Right renal pelvis (tissue), 4 donors: ENCODE measurements at regions not wholly inside any gene's neighbourhood (a gene's known extent, or its start where the extent isn't known, plus 50 kb on each side); places are given as distances from the start of the nearest gene placed in this dataset.

Source experiments
- DNase-seq, 4 donors: peaks; one replicate each; pipeline ENCODE4 v3.0.0-alpha.2; 2013; ENCODE audit warnings: low read depth in 4 of 4, low spot score in 3 of 4, missing footprints in 1 of 4

GRCh38 chr6:90835596-90836212 lies 248.8 kb upstream of the MAP3K7 start:
- no peak for DNase-seq

GRCh38 chr6:90829311-90829710 lies 242.4 kb upstream of the MAP3K7 start:
- DNase-seq = no peak

GRCh38 chr6:90820436-90820835 lies 233.6 kb upstream of the MAP3K7 start:
- DNase-seq = no peak

GRCh38 chr6:90819483-90819882 lies 232.6 kb upstream of the MAP3K7 start:
- DNase-seq = no peak

GRCh38 chr6:90818163-90818562 lies 231.3 kb upstream of the MAP3K7 start:
- DNase-seq = no peak

GRCh38 chr6:90816764-90817163 lies 229.9 kb upstream of the MAP3K7 start:
- no peak for DNase-seq

- no peak for DNase-seq
Observed at GRCh38 chr6:90811596-90812226, 224.8 kb upstream of the MAP3K7 start.

GRCh38 chr6:90809035-90809434 lies 222.2 kb upstream of the MAP3K7 start:
- DNase-seq = no peak

GRCh38 chr6:90807791-90808701 lies 221.2 kb upstream of the MAP3K7 start:
- no peak for DNase-seq

GRCh38 chr6:90805619-90806155 lies 218.8 kb upstream of the MAP3K7 start:
- no peak for DNase-seq

GRCh38 chr6:90803956-90804355 lies 217.1 kb upstream of the MAP3K7 start:
- no peak for DNase-seq

GRCh38 chr6:90795078-90795477 lies 208.2 kb upstream of the MAP3K7 start:
- DNase-seq = no peak

- no peak for DNase-seq
Observed at GRCh38 chr6:90793771-90794170, 206.9 kb upstream of the MAP3K7 start.

GRCh38 chr6:90790696-90791095 lies 203.8 kb upstream of the MAP3K7 start:
- DNase-seq = no peak

GRCh38 chr6:90790058-90790457 lies 203.2 kb upstream of the MAP3K7 start:
- peak; percentile 7 to 30 (median 9) for DNase-seq

GRCh38 chr6:90788781-90789180 lies 201.9 kb upstream of the MAP3K7 start:
- DNase-seq = no peak

GRCh38 chr6:90787446-90787845 lies 200.6 kb upstream of the MAP3K7 start:
- DNase-seq = no peak

- DNase-seq = no peak
Observed at GRCh38 chr6:90780778-90781177, 193.9 kb upstream of the MAP3K7 start.

- DNase-seq = no peak
Observed at GRCh38 chr6:90780141-90780540, 193.3 kb upstream of the MAP3K7 start.

- no peak for DNase-seq
Observed at GRCh38 chr6:90778417-90779203, 191.7 kb upstream of the MAP3K7 start.

- no peak for DNase-seq
Observed at GRCh38 chr6:90770778-90771177, 183.9 kb upstream of the MAP3K7 start.
